ENCODE measurements at regions not wholly inside any gene's neighbourhood (a gene's known extent, or its start where the extent isn't known, plus 50 kb on each side); places are given as distances from the start of the nearest gene placed in this dataset.

DNA sequence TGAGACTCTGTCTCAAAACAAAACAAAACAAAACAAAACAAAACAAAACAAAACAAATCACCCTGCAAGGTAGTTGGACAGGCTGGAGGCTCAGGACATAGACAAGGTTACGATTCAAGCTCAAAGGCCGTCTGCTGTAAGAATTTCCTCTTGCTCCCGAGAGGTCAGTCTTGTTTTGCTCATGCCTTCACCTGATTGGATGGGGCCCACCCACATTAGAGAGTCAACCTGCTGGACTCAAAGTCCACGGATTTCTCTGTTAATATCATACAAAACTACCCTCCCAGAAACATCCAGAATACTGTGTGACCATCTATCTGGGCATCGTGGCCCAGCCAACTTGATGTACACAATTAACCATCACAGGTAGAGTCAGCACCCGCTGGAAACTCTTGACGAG, 330.0 kb upstream of the EEF2KMT start:
- no peaks in the 10 kb centered on the region for H3K27me3 ChIP-seq (ENCODE audit: control insufficient read depth, extremely low read depth, insufficient read depth, low read length)
- H3K36me3 ChIP-seq (ENCODE audit: control insufficient read depth in 2 of 2, extremely low read depth in 1 of 2, insufficient read depth in 2 of 2, low read length in 2 of 2), result no peaks in the 10 kb centered on the region
- dilution Hi-C loops (cut with MboI; ENCODE audit: extremely low pct_ligation_motif_present, low sequenced_read_pairs), result no loop called here
- no peaks in the 10 kb centered on the region for H3K79me2 ChIP-seq (ENCODE audit: control insufficient read depth, insufficient read depth, low read length)
- H3K9me3 ChIP-seq (ENCODE audit: control insufficient read depth, low read depth, low read length), result peaks cover 5% of the 10 kb centered on the region
- H3K9me1 ChIP-seq (ENCODE audit: control insufficient read depth, extremely low read depth, insufficient read depth, low read length), result no peaks in the 10 kb centered on the region
- H4K20me1 ChIP-seq (ENCODE audit: control insufficient read depth, extremely low read depth, insufficient read depth, low read length), result no peaks in the 10 kb centered on the region
- H3K9ac ChIP-seq (ENCODE audit: control insufficient read depth, extremely low read depth, insufficient read depth, low read length), result no peak overlapping the region
- no peak overlapping the region for H3K4me2 ChIP-seq (ENCODE audit: control insufficient read depth, extremely low read depth, insufficient read depth, low read depth, low read length)
- H3K27ac ChIP-seq (ENCODE audit: control insufficient read depth, insufficient read depth, low read length), result no peak overlapping the region
- H2AFZ ChIP-seq (ENCODE audit: control insufficient read depth, low read length), result no peak overlapping the region
- no peaks in the 10 kb centered on the region for H3K4me1 ChIP-seq (ENCODE audit: control insufficient read depth, extremely low read depth, insufficient read depth, low read length)
- no peak for FAIRE-seq
- TF ChIP-seq, protein P1, sequence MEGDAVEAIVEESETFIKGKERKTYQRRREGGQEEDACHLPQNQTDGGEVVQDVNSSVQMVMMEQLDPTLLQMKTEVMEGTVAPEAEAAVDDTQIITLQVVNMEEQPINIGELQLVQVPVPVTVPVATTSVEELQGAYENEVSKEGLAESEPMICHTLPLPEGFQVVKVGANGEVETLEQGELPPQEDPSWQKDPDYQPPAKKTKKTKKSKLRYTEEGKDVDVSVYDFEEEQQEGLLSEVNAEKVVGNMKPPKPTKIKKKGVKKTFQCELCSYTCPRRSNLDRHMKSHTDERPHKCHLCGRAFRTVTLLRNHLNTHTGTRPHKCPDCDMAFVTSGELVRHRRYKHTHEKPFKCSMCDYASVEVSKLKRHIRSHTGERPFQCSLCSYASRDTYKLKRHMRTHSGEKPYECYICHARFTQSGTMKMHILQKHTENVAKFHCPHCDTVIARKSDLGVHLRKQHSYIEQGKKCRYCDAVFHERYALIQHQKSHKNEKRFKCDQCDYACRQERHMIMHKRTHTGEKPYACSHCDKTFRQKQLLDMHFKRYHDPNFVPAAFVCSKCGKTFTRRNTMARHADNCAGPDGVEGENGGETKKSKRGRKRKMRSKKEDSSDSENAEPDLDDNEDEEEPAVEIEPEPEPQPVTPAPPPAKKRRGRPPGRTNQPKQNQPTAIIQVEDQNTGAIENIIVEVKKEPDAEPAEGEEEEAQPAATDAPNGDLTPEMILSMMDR (optimal IDR thresholded peaks at IDR 0.05 in 1 of 3, IDR thresholded peaks at IDR 0.05 in 1 of 3, conservative IDR thresholded peaks at IDR 0.05 in 1 of 3; ENCODE audit: extremely low read depth in 1 of 3, insufficient read depth in 2 of 3, low read length in 3 of 3), result no peak
- no peak for TF ChIP-seq EZH2 (IDR thresholded peaks at IDR 0.05; ENCODE audit: low read length)
- no peak overlapping the region for H3K4me3 ChIP-seq (ENCODE audit: control insufficient read depth in 2 of 3, extremely low read depth in 1 of 3, insufficient read depth in 2 of 3, low read depth in 1 of 3, low read length in 3 of 3)
- DNase-seq (ENCODE audit: low read depth, low spot score), result no peak

DNA sequence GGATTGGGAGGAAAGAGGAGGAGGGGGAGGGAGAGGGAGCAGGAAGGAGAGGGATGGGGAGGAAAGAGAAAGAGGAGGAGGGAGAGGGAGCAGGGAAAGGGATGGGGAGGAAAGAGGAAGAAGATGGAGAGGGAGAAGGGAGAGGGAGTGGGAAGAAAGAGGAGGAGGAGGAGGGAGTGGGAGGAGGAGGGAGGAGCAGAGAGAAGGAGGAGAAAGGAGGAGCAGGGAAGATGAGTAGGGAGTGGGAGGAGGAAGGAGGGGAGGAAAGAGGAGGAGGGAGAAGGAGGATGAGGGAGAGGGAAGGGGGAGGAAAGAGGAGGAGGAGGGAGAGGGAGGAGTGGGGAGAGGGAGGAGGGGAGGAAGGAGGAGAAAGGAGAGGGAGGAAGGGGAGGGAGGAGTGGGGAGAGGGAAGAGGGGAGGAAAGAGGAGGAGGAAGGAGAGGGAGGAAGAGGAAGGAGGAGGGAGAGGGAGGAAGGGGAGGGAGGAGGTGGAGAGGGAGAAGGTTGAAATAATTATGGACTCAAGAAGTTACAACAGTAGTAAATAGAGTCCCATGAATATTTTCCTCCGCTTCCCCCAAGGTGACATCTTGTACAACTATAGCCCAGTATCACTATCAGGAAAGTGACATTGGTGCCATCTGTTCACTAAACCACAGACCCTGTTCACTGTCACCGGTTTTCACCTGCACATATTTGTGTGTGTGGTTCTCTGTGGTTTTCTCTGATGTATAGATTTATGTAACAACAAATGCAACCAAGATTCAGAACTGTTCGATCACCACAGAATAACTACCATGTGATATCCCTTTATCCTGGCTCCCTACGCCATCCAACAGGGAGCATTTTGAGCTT, 325.3 kb upstream of the EEF2KMT start:
- H3K4me1 ChIP-seq (ENCODE audit: control insufficient read depth, extremely low read depth, insufficient read depth, low read length), result no peaks in the 10 kb centered on the region
- H3K79me2 ChIP-seq (ENCODE audit: control insufficient read depth, insufficient read depth, low read length), result no peaks in the 10 kb centered on the region
- DNase-seq (ENCODE audit: low read depth, low spot score) (no peak), FAIRE-seq (no peak)
- H3K27ac ChIP-seq (ENCODE audit: control insufficient read depth, insufficient read depth, low read length), result no peak overlapping the region
- TF ChIP-seq EZH2 (IDR thresholded peaks at IDR 0.05; ENCODE audit: low read length), result no peak
- TF ChIP-seq, protein P1 (optimal IDR thresholded peaks at IDR 0.05 in 1 of 3, IDR thresholded peaks at IDR 0.05 in 1 of 3, conservative IDR thresholded peaks at IDR 0.05 in 1 of 3; ENCODE audit: extremely low read depth in 1 of 3, insufficient read depth in 2 of 3, low read length in 3 of 3), result no peak
- no peak overlapping the region for H3K9ac ChIP-seq (ENCODE audit: control insufficient read depth, extremely low read depth, insufficient read depth, low read length)
- no peaks in the 10 kb centered on the region for H3K27me3 ChIP-seq (ENCODE audit: control insufficient read depth, extremely low read depth, insufficient read depth, low read length)
- no peak overlapping the region for H2AFZ ChIP-seq (ENCODE audit: control insufficient read depth, low read length)
- no peaks in the 10 kb centered on the region for H3K36me3 ChIP-seq (ENCODE audit: control insufficient read depth in 2 of 2, extremely low read depth in 1 of 2, insufficient read depth in 2 of 2, low read length in 2 of 2)
- H3K9me3 ChIP-seq (ENCODE audit: control insufficient read depth, low read depth, low read length), result peaks cover 2% of the 10 kb centered on the region
- no peaks in the 10 kb centered on the region for H3K9me1 ChIP-seq (ENCODE audit: control insufficient read depth, extremely low read depth, insufficient read depth, low read length)
- dilution Hi-C loops (cut with MboI; ENCODE audit: extremely low pct_ligation_motif_present, low sequenced_read_pairs), result no loop called here
- no peaks in the 10 kb centered on the region for H4K20me1 ChIP-seq (ENCODE audit: control insufficient read depth, extremely low read depth, insufficient read depth, low read length)
- H3K4me2 ChIP-seq (ENCODE audit: control insufficient read depth, extremely low read depth, insufficient read depth, low read depth, low read length), result no peak overlapping the region
- no peak overlapping the region for H3K4me3 ChIP-seq (ENCODE audit: control insufficient read depth in 2 of 3, extremely low read depth in 1 of 3, insufficient read depth in 2 of 3, low read depth in 1 of 3, low read length in 3 of 3)

All from keratinocyte (primary cell).